Spleen (tissue), 7 donors: ENCODE measurements at regions not wholly inside any gene's neighbourhood (a gene's known extent, or its start where the extent isn't known, plus 50 kb on each side); places are given as distances from the start of the nearest gene placed in this dataset.

Experiments
- CTCF ChIP-seq, 11 experiments: fragments of 200-600 bp in 7 of 11; fragments of 450-650 bp in 4 of 11; sonication (generic) in 4 of 11; IDR thresholded peaks in 8 of 11; conservative IDR thresholded peaks in 3 of 11; 1 replicate in 7 of 11; 2 replicates in 4 of 11; pipeline versions ENCODE4 v1.4.0 to v1.8.0; 2016 to 2021; ENCODE audit warnings: antibody characterized with exemption in 11 of 11, inconsistent platforms in 4 of 11, mild to moderate bottlenecking in 1 of 11
- POLR2A ChIP-seq, 3 donors: fragments of 450-650 bp; IDR thresholded peaks; one replicate each; pipeline ENCODE4 v1.5.1; 2017; ENCODE audit warnings: antibody characterized with exemption in 3 of 3, mild to moderate bottlenecking in 1 of 3
- donor health status: DM: no; HTN: no; CAD: no; lungs with moderate emphysema.
- donor health status: DM: no; HTN: no; CAD: no.
- donor health status: DM: no; HTN: no; CAD: no.

GRCh38 chr1:182269097-182269496 is 122.5 kb downstream of the GLUL start:
- TF ChIP-seq CTCF (IDR thresholded peaks at IDR 0.05 in 8 of 11, conservative IDR thresholded peaks at IDR 0.05 in 3 of 11) (no peak), POLR2A (IDR thresholded peaks at IDR 0.05) (no peak)
